ENCODE measurements at regions not wholly inside any gene's neighbourhood (a gene's known extent, or its start where the extent isn't known, plus 50 kb on each side); places are given as distances from the start of the nearest gene placed in this dataset.
"Not testable (repeated sequence)": the region's sequence is repeated elsewhere in the genome, so short reads cannot be mapped to it uniquely, and the experiment has no call there.

DNA sequence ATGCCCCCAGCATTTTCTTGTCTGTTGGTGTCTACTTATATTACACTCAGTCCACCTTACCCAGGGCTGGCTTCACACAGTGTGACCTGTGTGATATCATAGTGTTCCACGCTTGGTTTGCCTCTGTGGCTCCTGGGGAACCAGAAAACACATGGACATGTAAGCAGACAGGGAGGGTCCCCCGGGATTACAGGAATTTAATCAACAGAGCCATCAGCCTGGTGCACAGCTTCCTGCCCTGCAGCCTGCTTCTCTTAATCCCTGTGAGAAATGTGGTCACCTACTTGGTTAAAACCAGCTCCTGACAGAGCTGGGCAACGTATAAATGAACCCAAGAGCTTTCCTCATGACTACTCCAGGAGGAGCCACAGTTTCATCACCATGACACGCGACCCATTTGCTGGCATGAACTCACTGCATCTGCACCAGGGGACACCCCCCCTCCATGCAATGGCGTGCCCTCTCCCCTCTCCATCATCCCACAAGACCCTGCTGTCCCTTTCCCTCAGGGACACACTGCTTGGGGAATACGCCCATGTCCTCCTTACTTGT lies 152.1 kb downstream of the UQCRFS1 start:
- no peak for DNase-seq (ENCODE audit: extremely low read depth, low read depth)

DNA sequence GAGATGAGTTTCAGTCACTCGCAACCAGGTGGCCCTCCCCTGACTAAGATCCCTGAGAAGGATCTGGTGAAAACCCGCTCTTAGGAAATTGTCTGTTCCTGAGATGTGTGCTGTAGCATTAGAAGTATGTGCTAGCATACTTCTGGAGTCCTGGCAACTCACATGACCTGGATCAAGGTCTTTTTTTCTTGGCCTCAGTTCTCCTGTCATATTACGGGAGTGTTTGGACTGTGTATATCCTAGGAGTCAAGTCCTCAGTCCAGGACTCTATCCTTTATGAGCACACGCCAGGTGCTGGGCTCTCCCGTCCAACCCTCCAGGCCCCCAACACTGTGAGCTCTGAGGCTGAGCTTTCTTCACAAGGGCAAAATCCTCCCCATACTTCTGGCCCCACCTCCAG lies 156.4 kb downstream of the UQCRFS1 start:
- DNase-seq (ENCODE audit: extremely low read depth, low read depth): no peak

DNA sequence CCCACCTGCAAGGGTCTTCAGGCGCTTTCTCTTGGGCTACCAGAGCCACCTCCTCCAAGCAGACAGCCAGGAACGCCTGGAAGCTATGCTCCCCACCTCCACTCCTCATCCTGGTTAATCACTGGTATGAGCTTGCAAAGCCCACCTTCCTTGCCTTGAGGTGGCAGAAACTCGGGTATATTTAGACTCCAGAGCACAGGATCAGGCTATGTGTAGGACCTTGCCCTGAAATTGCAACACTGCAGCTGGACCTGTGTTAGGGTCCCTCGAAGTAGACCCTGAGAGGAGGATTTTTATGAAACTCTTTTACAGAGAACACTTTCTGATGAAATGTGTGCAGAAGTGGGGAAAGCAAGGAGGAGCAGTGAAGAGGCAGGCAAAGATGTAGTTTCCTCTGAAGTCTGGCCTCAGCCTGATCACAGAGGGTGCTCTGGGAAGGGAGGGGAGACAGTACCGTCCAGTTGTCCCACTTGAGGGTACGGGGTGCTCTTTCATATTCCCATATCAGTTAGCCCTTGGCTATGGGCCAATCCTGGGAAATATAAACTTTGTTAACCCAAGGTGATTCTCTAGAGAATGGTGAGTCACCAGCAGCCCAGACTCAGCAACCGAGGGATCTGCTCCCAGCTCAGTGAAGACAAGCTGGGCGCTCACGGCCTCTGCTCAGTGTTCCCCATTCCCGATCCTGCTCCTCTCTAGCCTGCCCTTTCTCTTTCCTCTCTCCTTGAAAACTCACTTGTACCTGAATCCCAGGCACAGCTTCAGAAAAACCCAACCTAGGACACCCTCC lies 157.9 kb downstream of the UQCRFS1 start:
- no peak for DNase-seq (ENCODE audit: extremely low read depth, low read depth)

DNA sequence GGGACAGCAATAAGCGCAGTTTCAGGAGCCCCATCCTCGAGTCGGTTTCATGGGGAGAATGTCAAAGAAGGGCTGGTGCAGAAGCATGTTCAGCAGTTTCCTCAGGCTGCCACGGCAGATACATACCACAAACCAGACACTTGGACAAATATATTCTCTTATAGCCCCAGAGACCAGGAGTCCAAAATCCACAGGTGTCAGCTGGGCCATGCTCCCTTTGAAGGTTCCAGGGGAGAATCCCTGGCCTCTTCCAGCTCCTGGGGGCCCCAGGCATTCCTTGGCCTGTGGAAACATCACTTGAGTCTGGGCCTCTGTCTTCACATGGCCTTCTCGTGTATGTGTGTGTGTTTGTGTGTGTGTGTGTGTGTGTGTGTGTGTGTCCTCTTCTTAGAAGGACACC lies 164.1 kb downstream of the UQCRFS1 start:
- no peak for DNase-seq (ENCODE audit: extremely low read depth, low read depth)

DNA sequence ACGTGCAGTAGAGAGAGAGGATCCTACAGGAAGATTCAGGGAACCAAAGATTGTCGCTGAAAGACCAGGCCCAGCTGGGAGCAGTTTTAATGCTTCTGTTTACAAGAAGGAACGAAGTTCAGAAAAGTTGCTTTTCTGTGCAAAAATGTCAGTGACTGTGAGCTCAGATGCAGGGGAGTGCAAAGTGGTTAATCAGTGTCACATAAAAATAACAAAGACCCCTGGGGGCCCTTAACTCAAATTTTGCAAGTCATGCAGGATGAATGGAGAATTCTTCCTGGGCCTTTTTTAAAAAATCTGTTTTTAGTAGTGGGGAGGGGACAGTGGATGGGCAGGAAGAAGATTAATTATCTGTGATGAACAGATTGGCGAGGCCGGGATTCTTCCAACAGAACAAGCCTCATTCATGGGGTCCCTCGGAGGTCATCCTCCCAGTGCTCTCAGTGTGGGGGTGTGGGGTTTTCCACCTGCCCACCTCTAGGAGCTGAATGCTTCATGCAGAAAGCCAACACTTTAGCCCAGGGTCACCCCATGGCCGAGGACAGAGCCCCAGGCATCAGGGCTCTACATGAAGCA lies 167.2 kb downstream of the UQCRFS1 start:
- DNase-seq (ENCODE audit: extremely low read depth, low read depth): no peak

DNA sequence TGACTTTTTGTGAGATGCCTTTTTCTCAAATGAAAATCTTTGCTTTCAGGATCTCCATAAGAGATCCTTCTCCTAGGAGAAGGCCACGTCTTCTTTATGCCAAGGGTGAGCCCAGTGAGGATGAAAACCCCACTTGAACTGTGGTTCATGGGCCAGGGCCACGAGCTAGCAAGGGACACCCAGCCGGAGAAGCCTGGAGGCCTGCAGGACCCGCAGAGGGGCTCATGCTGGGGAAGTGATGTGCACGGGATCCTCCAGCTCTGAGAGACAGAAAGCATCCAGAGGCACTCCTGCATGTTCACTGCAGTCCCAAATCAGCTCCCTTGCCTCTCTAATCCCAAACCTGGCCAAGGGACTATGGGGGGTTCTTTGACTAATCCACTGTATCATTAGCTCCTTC lies 168.9 kb downstream of the UQCRFS1 start:
- no peak for DNase-seq (ENCODE audit: extremely low read depth, low read depth)

DNA sequence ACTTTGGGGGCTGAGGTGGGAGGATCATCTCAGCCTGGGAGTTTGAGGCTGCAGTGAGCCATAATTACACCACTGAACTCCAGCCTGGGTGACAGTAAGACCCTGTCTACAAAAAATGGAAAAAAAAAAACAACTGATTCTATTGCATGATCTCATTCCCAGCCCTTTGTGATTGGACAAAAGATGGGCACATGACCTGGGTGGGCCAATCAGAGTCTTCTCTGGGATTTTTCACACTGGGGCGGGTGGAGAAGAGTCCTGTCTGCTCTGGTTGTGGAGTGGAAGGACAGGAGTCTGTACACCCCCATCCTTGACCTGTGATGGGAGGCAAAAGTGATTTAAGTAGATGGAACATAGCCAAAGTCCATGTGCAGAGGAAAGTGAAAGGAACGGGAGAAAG lies 170.5 kb downstream of the UQCRFS1 start:
- no peak for DNase-seq (ENCODE audit: extremely low read depth, low read depth)

DNA sequence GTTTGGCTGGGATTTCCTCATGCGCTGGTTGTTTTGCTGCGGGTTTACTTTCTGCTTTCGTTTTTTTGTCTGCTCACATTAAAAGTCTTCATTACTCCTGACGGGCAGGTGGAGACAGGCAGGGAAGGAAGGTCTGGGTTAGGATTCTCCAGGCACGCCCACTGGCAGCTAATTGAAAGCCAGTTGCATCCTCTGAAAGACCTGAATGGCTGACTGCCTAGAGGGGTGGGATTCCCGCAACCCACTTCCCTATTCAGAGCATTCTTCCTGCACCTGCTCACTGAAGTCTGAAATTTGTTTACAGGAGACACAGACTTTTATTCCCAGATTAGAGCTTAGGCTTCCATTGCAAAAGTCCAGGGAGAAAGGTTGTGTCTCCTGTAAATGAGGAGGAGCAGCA lies 172.0 kb downstream of the UQCRFS1 start:
- no peak for DNase-seq (ENCODE audit: extremely low read depth, low read depth)

DNA sequence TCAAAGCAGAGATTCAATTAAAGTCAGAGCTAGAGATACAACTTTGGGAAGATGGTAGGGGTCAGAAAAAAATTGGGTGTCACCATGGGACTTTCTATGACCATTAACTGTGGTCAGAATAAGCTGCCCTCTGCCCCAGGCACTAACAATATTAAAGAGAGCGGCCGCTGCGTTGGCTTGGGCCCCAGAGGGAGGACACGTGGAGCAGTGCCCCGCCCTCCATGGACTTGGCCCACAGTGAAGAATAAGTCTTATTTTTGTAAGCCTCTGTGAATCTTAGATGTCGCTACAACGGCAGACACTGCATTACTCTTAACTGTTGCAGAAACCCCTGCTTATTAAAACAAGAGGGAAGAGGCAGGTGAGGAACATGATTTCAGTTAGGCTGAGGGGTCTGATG lies 172.7 kb downstream of the UQCRFS1 start:
- DNase-seq (ENCODE audit: extremely low read depth, low read depth): no peak

DNA sequence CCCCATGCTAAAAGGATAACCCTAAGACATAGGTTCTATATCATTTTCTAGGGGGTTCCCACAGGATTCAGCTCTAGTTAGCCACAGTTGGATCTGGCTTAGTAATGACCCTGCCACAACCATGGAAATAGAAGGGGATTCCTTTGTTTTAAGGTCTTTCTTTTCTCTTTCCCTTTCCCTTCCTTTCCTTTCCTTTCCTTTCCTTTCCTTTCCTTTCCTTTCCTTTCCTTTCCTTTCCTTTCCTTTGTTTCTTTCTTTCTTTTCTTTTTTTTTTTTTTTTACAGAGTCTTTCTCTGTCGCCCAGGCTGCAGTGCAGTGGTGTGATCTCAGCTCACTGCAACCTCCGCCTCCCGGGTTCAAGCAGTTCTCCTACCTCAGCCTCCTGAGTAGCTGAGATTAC lies 173.9 kb downstream of the UQCRFS1 start:
- not testable (repeated sequence) for DNase-seq (ENCODE audit: extremely low read depth, low read depth)

DNA sequence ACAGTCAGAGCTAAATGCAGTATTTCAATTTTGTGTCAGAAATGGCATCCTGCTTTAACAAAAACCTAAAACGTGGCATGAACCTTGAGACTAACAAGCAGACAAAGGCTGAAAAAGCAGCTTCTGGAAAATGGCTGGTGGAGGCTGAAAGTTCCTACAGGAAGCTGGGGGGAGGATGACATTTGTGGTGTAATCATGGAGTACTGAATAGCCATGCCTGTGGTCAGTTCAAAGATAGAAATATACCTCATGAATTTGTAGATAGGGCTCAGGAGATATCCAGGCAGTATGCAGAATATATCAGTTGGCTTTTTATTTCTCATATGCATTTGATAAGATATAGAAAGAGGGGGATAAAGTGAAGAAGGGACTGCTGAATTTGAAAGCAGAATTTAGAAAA lies 181.7 kb downstream of the UQCRFS1 start:
- no peak for DNase-seq (ENCODE audit: extremely low read depth, low read depth)

DNA sequence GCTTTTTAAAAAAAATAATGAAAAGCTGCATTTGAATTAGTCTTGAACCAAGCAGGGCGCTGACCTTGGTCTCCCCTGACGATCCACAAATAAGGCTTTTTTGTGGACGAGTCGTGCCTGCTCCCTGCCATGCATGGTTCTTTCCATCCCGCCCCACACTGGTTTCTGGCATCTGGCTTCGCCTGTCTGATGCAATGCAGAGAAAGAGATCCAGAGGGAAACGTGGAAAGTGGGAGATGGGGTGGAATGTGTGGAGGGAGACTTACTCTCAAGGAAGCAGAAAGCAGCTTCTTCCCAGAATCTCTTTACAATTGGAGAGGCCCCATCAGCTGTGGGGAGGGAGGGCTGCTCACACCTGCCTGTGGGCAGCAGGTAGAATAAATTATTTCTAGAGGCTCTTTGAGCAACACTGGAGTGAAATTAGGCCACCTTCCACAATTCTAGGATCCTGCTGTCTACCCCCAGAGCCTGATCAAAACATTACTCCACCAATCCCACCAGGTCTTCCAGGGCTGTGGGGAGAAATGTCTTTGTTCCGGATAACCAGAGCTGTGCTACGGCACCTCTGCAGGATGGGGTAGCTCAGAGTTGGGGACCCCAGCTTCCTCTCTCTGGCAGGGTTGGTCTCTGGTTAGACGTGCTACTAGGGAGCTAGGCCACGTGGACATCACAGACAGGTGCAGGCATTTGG lies 183.5 kb downstream of the UQCRFS1 start:
- DNase-seq (ENCODE audit: extremely low read depth, low read depth): no peak

DNA sequence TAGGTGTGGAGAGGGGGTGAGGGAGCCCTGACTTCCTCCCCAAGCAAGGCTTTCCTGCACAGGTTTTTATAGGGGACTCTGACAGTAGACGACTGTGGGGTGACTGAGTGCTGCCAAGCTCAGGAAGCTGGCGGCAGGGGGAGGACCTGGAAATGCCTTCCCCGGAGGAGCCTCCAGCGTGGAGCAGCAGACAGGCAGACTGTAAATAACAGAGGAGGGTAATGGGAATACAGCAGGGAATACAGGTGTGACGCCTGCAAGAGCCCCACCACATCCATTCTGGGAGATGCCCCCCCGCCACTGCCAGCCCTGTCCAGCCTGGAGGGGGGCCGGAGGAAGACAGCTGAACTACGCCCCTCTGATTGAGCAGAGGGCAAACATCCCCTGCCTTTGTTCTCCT lies 190.4 kb downstream of the UQCRFS1 start:
- no peak for DNase-seq (ENCODE audit: extremely low read depth, low read depth)

DNA sequence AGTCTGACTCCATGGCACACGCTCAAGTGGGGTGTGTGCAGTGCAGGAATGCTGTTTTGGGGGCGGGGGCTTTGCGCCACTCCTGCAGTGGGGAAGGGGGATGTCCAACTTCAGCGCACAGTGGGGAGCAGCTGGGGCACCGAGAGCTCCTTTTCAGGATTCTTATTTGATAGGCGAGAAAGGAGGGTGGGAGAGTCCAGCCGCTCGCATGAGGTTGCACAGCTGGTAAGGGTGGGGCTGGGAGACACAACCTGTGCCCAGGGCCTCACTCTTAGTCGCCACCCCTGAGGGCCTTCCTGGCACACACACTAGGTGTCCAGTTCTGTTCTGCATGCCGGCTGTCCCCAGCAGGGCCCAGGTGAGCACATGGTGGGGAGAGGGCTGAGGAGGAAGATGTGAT lies 190.8 kb downstream of the UQCRFS1 start:
- no peak for DNase-seq (ENCODE audit: extremely low read depth, low read depth)

DNA sequence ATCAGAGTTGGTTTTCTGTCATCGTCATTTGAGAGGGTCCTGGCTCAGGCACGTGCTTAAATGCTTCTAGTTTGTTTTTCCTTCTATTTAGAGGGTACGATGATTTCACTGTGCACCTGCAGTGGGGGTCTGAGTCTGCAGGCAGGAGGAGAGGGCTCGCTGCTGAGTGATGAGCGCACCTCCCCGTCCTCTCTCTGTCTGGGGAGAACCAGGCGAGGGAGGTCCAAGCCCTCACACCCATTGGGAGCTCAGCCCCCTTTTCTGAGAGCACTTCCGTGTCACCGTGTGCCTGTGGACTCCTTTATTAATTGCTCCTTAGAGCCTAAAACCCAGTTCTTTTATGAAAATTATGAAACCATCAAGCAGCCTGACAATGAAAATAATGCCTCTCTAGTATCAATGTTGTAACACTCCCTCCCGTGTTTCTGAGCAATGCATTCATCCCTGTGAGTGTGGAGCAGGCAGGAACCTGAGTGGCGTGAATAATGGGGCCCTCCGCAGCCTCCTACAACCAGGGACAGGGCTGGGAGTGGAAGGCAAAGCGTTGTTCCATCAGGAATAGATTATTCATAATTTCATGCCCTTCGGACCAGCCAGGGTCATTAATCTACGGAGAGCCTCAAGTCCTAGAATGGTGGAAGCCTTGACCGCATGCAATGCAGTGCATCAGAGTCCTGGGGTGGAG lies 191.6 kb downstream of the UQCRFS1 start:
- no peak for DNase-seq (ENCODE audit: extremely low read depth, low read depth)

DNA sequence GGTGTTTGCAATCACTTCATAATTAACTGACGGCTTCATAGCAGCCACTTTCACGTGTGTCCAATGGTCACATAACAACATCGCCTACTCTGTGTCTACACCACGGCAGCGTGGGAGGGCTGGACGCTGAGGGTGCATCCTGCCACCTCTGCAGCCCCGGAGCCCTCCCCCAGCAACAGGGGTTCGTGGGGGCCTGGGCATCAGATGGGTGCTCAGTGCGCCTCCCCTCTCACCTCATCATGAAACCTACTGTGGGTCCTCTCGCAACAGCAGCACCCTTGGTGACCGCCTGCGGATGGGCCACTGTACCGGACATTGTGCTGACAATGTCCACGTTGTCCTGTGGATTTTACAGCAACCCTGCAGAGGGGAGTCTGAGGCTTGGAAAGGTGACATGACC lies 193.5 kb downstream of the UQCRFS1 start:
- no peak for DNase-seq (ENCODE audit: extremely low read depth, low read depth)

DNA sequence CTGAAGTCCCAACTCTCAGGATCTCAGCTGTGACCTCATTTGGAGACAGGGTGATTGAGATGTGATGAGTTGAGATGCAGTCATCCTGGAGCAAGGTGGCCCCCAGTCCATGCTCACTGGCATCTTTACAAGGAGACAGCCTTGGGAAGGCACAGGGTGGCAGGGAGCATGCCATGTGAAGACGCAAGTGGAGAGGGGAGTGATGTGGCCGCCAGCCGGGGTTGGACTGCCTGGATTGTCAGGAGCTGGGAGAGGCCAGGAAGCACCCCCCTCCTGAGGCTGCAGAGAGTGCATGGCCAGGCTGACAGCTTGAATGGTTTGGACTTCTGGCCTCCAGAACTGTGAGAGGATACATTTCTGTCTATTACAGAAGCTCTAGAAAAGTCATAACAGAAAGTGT lies 194.4 kb downstream of the UQCRFS1 start:
- no peak for DNase-seq (ENCODE audit: extremely low read depth, low read depth)

DNA sequence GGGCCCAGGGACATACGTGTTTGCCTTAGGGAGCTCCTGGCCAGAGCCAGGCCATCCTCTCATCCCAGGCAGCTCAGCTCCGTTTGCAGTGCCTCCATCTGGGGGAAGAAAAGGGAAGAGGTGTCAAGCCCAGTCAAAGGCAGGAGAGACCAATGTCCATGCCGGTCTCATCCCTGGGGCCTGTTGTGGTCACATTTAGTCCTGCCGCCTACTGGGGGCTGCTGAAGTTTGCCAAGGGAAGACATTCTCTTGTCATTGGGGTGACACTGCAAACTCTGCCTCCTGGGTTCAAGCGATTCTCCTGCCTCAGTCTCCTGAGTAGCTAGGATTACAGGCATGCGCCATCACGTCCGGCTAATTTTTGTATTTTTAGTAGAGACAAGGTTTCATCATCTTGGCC lies 195.2 kb downstream of the UQCRFS1 start:
- DNase-seq (ENCODE audit: extremely low read depth, low read depth): no peak

DNA sequence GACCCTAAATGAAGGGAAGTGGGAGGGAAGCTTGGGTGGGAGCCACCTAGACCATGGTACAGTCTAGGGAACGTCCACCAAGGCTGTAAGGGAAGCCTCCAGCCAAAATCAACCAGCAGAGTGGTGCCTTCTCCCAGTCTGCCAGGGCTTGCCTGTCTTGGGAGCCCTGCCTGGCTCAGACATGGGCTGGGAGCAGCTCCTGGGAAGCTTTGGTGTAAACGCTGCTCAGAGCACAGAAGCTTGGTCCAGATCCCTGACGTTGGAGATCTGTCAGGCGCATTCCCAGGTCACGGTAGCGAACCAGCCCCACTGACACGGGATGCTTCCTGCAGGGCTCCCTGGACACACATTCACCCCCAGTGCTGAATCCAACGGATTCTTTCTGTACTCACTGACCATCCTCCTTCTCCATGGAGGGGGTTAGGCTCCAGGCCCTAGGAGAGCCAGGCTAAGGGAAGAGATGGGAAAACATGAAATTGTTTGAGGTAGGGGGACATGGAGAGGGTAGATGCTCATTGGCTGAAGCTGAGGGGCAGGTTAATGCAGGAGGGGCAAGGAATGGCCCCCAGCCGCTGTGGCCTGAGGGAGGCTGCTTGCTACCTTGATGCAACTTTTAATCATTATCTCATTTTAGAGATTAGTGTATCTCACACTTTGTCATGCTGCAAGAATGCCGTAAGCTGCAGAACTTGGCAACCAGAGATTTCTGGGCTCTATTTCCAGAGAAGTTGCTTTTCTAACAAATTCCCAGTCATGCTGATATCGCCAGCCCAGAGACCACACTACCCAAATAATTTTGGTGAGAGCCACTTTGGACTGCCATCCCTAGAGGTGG lies 195.8 kb downstream of the UQCRFS1 start:
- DNase-seq (ENCODE audit: extremely low read depth, low read depth): no peak

DNA sequence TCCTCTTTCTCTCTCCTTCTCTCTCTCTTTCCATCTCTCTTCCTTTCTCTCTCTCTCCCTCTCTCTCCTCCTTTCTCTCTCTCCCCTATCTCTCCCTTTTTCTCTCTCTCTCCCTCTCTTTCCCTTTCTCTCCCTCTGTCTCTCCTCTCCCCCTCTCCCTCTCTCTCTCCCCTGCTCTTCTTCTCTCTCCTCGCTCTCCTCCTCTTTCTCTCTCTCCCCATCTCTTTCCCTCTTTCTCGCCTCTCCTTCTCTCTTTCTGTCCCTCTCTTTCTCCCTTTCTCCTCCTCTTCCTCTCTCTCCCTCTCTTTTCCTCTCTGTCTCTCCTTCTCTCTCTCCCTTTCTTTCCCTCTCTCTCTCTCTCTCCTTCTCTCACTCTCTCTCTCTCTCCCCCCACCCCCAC lies 196.6 kb downstream of the UQCRFS1 start:
- DNase-seq (ENCODE audit: extremely low read depth, low read depth): no peak
